ENCODE measurements at regions not wholly inside any gene's neighbourhood (a gene's known extent, or its start where the extent isn't known, plus 50 kb on each side); places are given as distances from the start of the nearest gene placed in this dataset.

GRCh38 chr13:53605326-53605725 is 576.7 kb downstream of the OLFM4 start:
- TF ChIP-seq CTCF (conservative IDR thresholded peaks at IDR 0.05; ENCODE audit: low read depth, low read length) = no peak
- TF ChIP-seq EZH2 (IDR thresholded peaks at IDR 0.05; ENCODE audit: borderline replicate concordance, low read depth, low read length, poor library complexity, severe bottlenecking) = no peak
- no peak for DNase-seq (ENCODE audit: low spot score)
- H3K4me3 ChIP-seq (ENCODE audit: low read depth, low read length, poor library complexity, severe bottlenecking) = no peak overlapping the region
- H3K4me1 ChIP-seq (ENCODE audit: insufficient read depth, low read length, poor library complexity, severe bottlenecking) = no peaks in the 10 kb centered on the region
- intact Hi-C loops (cut with micrococcal nuclease; ENCODE audit: unreplicated experiment) = no loop called here
- POLR2A ChIA-PET (ENCODE audit: low non-redundant PET) = no interaction called here
- no peak overlapping the region for H3K27ac ChIP-seq (ENCODE audit: low read depth, low read length, poor library complexity, severe bottlenecking)
- no peaks in the 10 kb centered on the region for H3K9me3 ChIP-seq (ENCODE audit: low read depth, low read length, poor library complexity, severe bottlenecking)
- no peaks in the 10 kb centered on the region for H3K27me3 ChIP-seq (replicated peaks; ENCODE audit: insufficient read depth, low read depth, low read length, poor library complexity)
- H3K36me3 ChIP-seq (ENCODE audit: insufficient read depth, low read length, poor library complexity, severe bottlenecking) = no peaks in the 10 kb centered on the region
- BruUV-seq (replicated peaks) = no TSS peak
- CTCF ChIA-PET = no interaction called here

- DNase-seq (ENCODE audit: low spot score) = no peak
- CTCF ChIA-PET = no interaction called here
- POLR2A ChIA-PET (ENCODE audit: low non-redundant PET) = no interaction called here
- no peaks in the 10 kb centered on the region for H3K4me1 ChIP-seq (ENCODE audit: insufficient read depth, low read length, poor library complexity, severe bottlenecking)
- intact Hi-C loops (cut with micrococcal nuclease; ENCODE audit: unreplicated experiment) = no loop called here
- no peaks in the 10 kb centered on the region for H3K27me3 ChIP-seq (replicated peaks; ENCODE audit: insufficient read depth, low read depth, low read length, poor library complexity)
- no peak for TF ChIP-seq CTCF (conservative IDR thresholded peaks at IDR 0.05; ENCODE audit: low read depth, low read length)
- no peak for TF ChIP-seq EZH2 (IDR thresholded peaks at IDR 0.05; ENCODE audit: borderline replicate concordance, low read depth, low read length, poor library complexity, severe bottlenecking)
- BruUV-seq (replicated peaks) = no TSS peak
- no peak overlapping the region for H3K27ac ChIP-seq (ENCODE audit: low read depth, low read length, poor library complexity, severe bottlenecking)
- no peaks in the 10 kb centered on the region for H3K36me3 ChIP-seq (ENCODE audit: insufficient read depth, low read length, poor library complexity, severe bottlenecking)
- H3K9me3 ChIP-seq (ENCODE audit: low read depth, low read length, poor library complexity, severe bottlenecking) = no peaks in the 10 kb centered on the region
- H3K4me3 ChIP-seq (ENCODE audit: low read depth, low read length, poor library complexity, severe bottlenecking) = no peak overlapping the region
Observed at GRCh38 chr13:53612200-53612599, 583.6 kb downstream of the OLFM4 start.

GRCh38 chr13:53622456-53622855 is 593.8 kb downstream of the OLFM4 start:
- H3K36me3 ChIP-seq (ENCODE audit: insufficient read depth, low read length, poor library complexity, severe bottlenecking) = no peaks in the 10 kb centered on the region
- BruUV-seq (replicated peaks) = no TSS peak
- ChIA-PET POLR2A (ENCODE audit: low non-redundant PET) (no interaction called here), CTCF (no interaction called here)
- H3K27me3 ChIP-seq (replicated peaks; ENCODE audit: insufficient read depth, low read depth, low read length, poor library complexity) = no peaks in the 10 kb centered on the region
- no peak overlapping the region for H3K27ac ChIP-seq (ENCODE audit: low read depth, low read length, poor library complexity, severe bottlenecking)
- H3K4me3 ChIP-seq (ENCODE audit: low read depth, low read length, poor library complexity, severe bottlenecking) = no peak overlapping the region
- no peak for DNase-seq (ENCODE audit: low spot score)
- H3K4me1 ChIP-seq (ENCODE audit: insufficient read depth, low read length, poor library complexity, severe bottlenecking) = no peaks in the 10 kb centered on the region
- H3K9me3 ChIP-seq (ENCODE audit: low read depth, low read length, poor library complexity, severe bottlenecking) = no peaks in the 10 kb centered on the region
- TF ChIP-seq EZH2 (IDR thresholded peaks at IDR 0.05; ENCODE audit: borderline replicate concordance, low read depth, low read length, poor library complexity, severe bottlenecking) = no peak
- TF ChIP-seq CTCF (conservative IDR thresholded peaks at IDR 0.05; ENCODE audit: low read depth, low read length) = no peak
- intact Hi-C loops (cut with micrococcal nuclease; ENCODE audit: unreplicated experiment) = no loop called here

Measured in A673 (cell line).